Osteoblast (primary cell): ENCODE measurements at regions not wholly inside any gene's neighbourhood (a gene's known extent, or its start where the extent isn't known, plus 50 kb on each side); places are given as distances from the start of the nearest gene placed in this dataset.

Experiments
- DNase-seq: peaks from one replicate; pipeline ENCODE4 v3.0.0; 2011; ENCODE audit warnings: low spot score, mixed read lengths; ENCODE audit not compliant: insufficient read length; ENCODE audit errors: missing footprints
- H2AFZ ChIP-seq: 2 replicates; pipeline ENCODE4 v1.6.0; 2011; ENCODE audit warnings: mild to moderate bottlenecking, low read length
- H3K27ac ChIP-seq: 2 replicates; pipeline ENCODE4 v1.5.1; 2011; ENCODE audit warnings: mild to moderate bottlenecking, low read depth, low read length, moderate library complexity
- H3K27me3 ChIP-seq: 2 replicates; pipeline ENCODE4 v1.6.0; 2012; ENCODE audit warnings: mild to moderate bottlenecking, control low read depth, inconsistent platforms, low read length, moderate library complexity; ENCODE audit not compliant: insufficient read depth
- H3K36me3 ChIP-seq: 2 replicates; pipeline ENCODE4 v1.5.1; 2011; ENCODE audit warnings: mild to moderate bottlenecking, low read length, control low read depth, moderate library complexity; ENCODE audit not compliant: insufficient read depth
- H3K4me1 ChIP-seq: 2 replicates; pipeline ENCODE4 v1.5.1; 2011; ENCODE audit warnings: mild to moderate bottlenecking, low read length, control low read depth, moderate library complexity; ENCODE audit not compliant: insufficient read depth
- H3K4me2 ChIP-seq: 2 replicates; pipeline ENCODE4 v1.6.0; 2011; ENCODE audit warnings: mild to moderate bottlenecking, low read length; ENCODE audit not compliant: insufficient read depth
- H3K4me3 ChIP-seq: fragments of 200-600 bp; sonication (generic); 3 replicates; pipeline ENCODE4 v1.5.1; 2012; ENCODE audit warnings: mild to moderate bottlenecking, low read length, inconsistent platforms; ENCODE audit not compliant: insufficient read depth
- H3K79me2 ChIP-seq: 2 replicates; pipeline ENCODE4 v1.6.0; 2012; ENCODE audit warnings: mild to moderate bottlenecking, low read length, control low read depth, inconsistent platforms; ENCODE audit not compliant: insufficient read depth
- H3K9me3 ChIP-seq: 2 replicates; pipeline ENCODE4 v1.5.1; 2011; ENCODE audit warnings: low read depth, low read length, control low read depth
- H4K20me1 ChIP-seq: 2 replicates; pipeline ENCODE4 v1.6.0; 2012; ENCODE audit warnings: mild to moderate bottlenecking, low read length, control low read depth; ENCODE audit not compliant: insufficient read depth
- CTCF ChIP-seq: IDR thresholded peaks from 2 replicates; pipeline ENCODE4 v1.5.1; 2011; ENCODE audit warnings: mild to moderate bottlenecking, low read depth, low read length, moderate library complexity; ENCODE audit errors: extremely low read depth

- peaks cover 14% of the 10 kb centered on the region for H3K27me3 ChIP-seq
- H3K4me3 ChIP-seq: no peak overlapping the region
- no peaks in the 10 kb centered on the region for H3K9me3 ChIP-seq
- no peaks in the 10 kb centered on the region for H3K4me1 ChIP-seq
- no peak overlapping the region for H3K4me2 ChIP-seq
- H2AFZ ChIP-seq: no peak overlapping the region
- DNase-seq: no peak
- no peaks in the 10 kb centered on the region for H4K20me1 ChIP-seq
- no peaks in the 10 kb centered on the region for H3K79me2 ChIP-seq
- no peaks in the 10 kb centered on the region for H3K36me3 ChIP-seq
- TF ChIP-seq CTCF: no peak
- H3K27ac ChIP-seq: no peak overlapping the region
Measured at GRCh38 chr12:105721051-105721825, 390.7 kb downstream of the C12orf75 start.

- H3K79me2 ChIP-seq: no peaks in the 10 kb centered on the region
Measured at GRCh38 chr12:105721891-105722290, 391.4 kb downstream of the C12orf75 start.

GRCh38 chr12:105723066-105723465 lies 392.6 kb downstream of the C12orf75 start:
- Histone ChIP-seq H3K4me3 (no peak overlapping the region), H3K9me3 (no peaks in the 10 kb centered on the region), H3K4me1 (no peaks in the 10 kb centered on the region), H3K27me3 (peaks cover 14% of the 10 kb centered on the region), H4K20me1 (no peaks in the 10 kb centered on the region), H3K36me3 (no peaks in the 10 kb centered on the region), H3K4me2 (no peak overlapping the region), H2AFZ (no peak overlapping the region), H3K27ac (no peak overlapping the region), H3K79me2 (no peaks in the 10 kb centered on the region)
- no peak for DNase-seq
- no peak for TF ChIP-seq CTCF

More at GRCh38 chr12:105721891-105722290, 391.4 kb downstream of the C12orf75 start:
- H3K27me3 ChIP-seq: peaks cover 14% of the 10 kb centered on the region
- no peak overlapping the region for H3K27ac ChIP-seq
- no peaks in the 10 kb centered on the region for H3K4me1 ChIP-seq
- H3K36me3 ChIP-seq: no peaks in the 10 kb centered on the region
- no peaks in the 10 kb centered on the region for H4K20me1 ChIP-seq
- no peak overlapping the region for H3K4me3 ChIP-seq
- no peaks in the 10 kb centered on the region for H3K9me3 ChIP-seq
- H3K4me2 ChIP-seq: no peak overlapping the region
- no peak for DNase-seq
- TF ChIP-seq CTCF: no peak
- no peak overlapping the region for H2AFZ ChIP-seq

- Histone ChIP-seq H3K9me3 (no peaks in the 10 kb centered on the region), H4K20me1 (no peaks in the 10 kb centered on the region), H3K36me3 (no peaks in the 10 kb centered on the region), H3K79me2 (no peaks in the 10 kb centered on the region), H3K4me3 (no peak overlapping the region), H2AFZ (no peak overlapping the region), H3K27me3 (peaks cover 14% of the 10 kb centered on the region), H3K4me2 (no peak overlapping the region), H3K4me1 (no peaks in the 10 kb centered on the region), H3K27ac (no peak overlapping the region)
- DNase-seq: no peak
- TF ChIP-seq CTCF: no peak
Measured at GRCh38 chr12:105723494-105723893, 393.0 kb downstream of the C12orf75 start.
